Naive thymus-derived CD8-positive, alpha-beta T cell (primary cell): ENCODE measurements at regions not wholly inside any gene's neighbourhood (a gene's known extent, or its start where the extent isn't known, plus 50 kb on each side); places are given as distances from the start of the nearest gene placed in this dataset.
"Not testable (repeated sequence)": the region's sequence is repeated elsewhere in the genome, so short reads cannot be mapped to it uniquely, and the experiment has no call there.

Source experiments
- ATAC-seq, 2 donors: fragments of 150-1000 bp; cut with Tn5 transposase in 1 of 2; sonication (Bioruptor Pico), chemical (Tn5 transposase) in 1 of 2; 1 replicate in 1 of 2; 2 replicates in 1 of 2; pipeline ENCODE4 v1.10.0; 2021; ENCODE audit warnings: mild to moderate bottlenecking in 2 of 2, moderate library complexity in 2 of 2
- POLR2A ChIA-PET: fragments of 350-600 bp; sonication (Branson Sonifier 250); formaldehyde crosslinking; loops from one replicate; lab custom pipeline; 2021; ENCODE audit warnings: antibody characterized with exemption; lab: Charles Lee
- DNase-seq, 10 donors: peaks; one replicate each; pipeline versions ENCODE4 v3.0.0 to v3.0.0-alpha.2; 2020 to 2022
- H3K27ac Mint-ChIP-seq, 10 donors: one replicate each; pipeline ENCODE4 v1.8.0; 2020 to 2022; ENCODE audit warnings: mild to moderate bottlenecking in 10 of 10, mixed read lengths in 10 of 10, moderate library complexity in 4 of 10, inconsistent platforms in 1 of 10
- H3K27me3 Mint-ChIP-seq, 5 donors: one replicate each; pipeline ENCODE4 v1.8.0; 2021 to 2022; ENCODE audit warnings: mixed read lengths in 5 of 5
- H3K36me3 Mint-ChIP-seq, 3 donors: one replicate each; pipeline ENCODE4 v1.8.0; 2020 to 2022; ENCODE audit warnings: mixed read lengths in 3 of 3, mild to moderate bottlenecking in 2 of 3, inconsistent platforms in 1 of 3
- H3K4me1 Mint-ChIP-seq, 4 donors: one replicate each; pipeline ENCODE4 v1.8.0; 2021 to 2022; ENCODE audit warnings: mixed read lengths in 4 of 4
- H3K4me3 Mint-ChIP-seq, 10 donors: one replicate each; pipeline ENCODE4 v1.8.0; 2020 to 2022; ENCODE audit warnings: mild to moderate bottlenecking in 10 of 10, mixed read lengths in 10 of 10, moderate library complexity in 6 of 10, inconsistent platforms in 1 of 10
- H3K9me3 Mint-ChIP-seq, 9 donors: one replicate each; pipeline ENCODE4 v1.8.0; 2020 to 2022; ENCODE audit warnings: mixed read lengths in 9 of 9, mild to moderate bottlenecking in 3 of 9, inconsistent platforms in 1 of 9, moderate library complexity in 1 of 9

GRCh38 chr1:217977943-217978342, 307.1 kb upstream of the RRP15 start:
- Mint-ChIP-seq H3K27me3 (peaks cover 0 to 12% (median 2%) of the 10 kb centered on the region in 5 donors), H3K4me3 (no peak overlapping the region), H3K27ac (no peak overlapping the region), H3K9me3 (peaks cover 0 to 26% (median 7%) of the 10 kb centered on the region in 9 donors), H3K4me1 (no peaks in the 10 kb centered on the region), H3K36me3 (peaks cover 0 to 9% (median 0%) of the 10 kb centered on the region in 3 donors)
- DNase-seq (no peak), ATAC-seq (no peak)
- POLR2A ChIA-PET: no interaction called here

- POLR2A ChIA-PET: no interaction called here
- Mint-ChIP-seq H3K27ac (no peak overlapping the region), H3K4me1 (no peaks in the 10 kb centered on the region), H3K36me3 (peaks cover 0 to 4% (median 0%) of the 10 kb centered on the region in 3 donors), H3K27me3 (peaks cover 0 to 9% (median 2%) of the 10 kb centered on the region in 5 donors), H3K9me3 (peaks cover 0 to 17% (median 5%) of the 10 kb centered on the region in 9 donors), H3K4me3 (no peak overlapping the region)
- ATAC-seq: no peak
- no peak for DNase-seq
Measured at GRCh38 chr1:217981430-217981829, 303.7 kb upstream of the RRP15 start.

DNA sequence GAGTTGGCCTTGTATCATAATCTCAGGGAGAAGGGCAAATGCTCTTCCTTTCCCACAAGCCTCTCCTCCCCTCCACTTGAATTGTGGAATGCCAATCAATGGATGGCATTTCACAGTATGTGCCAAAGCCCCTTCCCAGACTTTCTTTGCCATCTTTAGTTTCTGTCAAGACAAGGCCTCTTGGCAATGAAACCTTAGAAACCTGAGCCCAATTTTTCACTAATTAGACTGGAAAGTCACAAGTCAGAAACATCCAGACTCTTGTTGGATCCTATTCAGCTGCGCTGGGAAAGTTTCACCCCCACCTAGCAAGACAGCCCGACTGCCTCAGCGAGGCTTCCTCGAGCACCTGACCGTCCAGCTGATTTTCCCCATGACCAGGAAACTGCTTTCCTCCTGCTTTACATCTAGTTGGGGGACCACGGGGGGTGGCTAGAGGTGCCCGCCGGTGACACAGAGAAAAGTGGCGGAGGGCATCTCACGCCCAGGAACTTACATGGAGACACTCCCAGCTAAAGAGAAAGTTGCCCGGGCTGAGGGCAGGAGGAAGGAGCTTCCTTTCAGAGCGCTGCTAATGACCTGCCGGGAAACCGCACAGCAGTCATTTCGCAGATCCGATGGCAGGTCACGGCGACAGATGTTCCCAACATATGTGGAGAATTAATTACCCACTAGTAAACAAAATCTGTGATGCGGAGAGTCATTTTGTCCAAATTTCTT, 302.6 kb upstream of the RRP15 start:
- Mint-ChIP-seq H3K27me3 (peaks cover 0 to 11% (median 0%) of the 10 kb centered on the region in 5 donors), H3K27ac (no peak overlapping the region), H3K36me3 (no peaks in the 10 kb centered on the region), H3K4me3 (no peak overlapping the region), H3K9me3 (peaks cover 0 to 10% (median 6%) of the 10 kb centered on the region in 9 donors), H3K4me1 (no peaks in the 10 kb centered on the region)
- no peak for DNase-seq
- no peak for ATAC-seq
- POLR2A ChIA-PET: no interaction called here

- Mint-ChIP-seq H3K4me1 (no peaks in the 10 kb centered on the region), H3K27me3 (peaks cover 0 to 11% (median 0%) of the 10 kb centered on the region in 5 donors), H3K9me3 (peaks cover 0 to 10% (median 6%) of the 10 kb centered on the region in 9 donors), H3K36me3 (no peaks in the 10 kb centered on the region), H3K27ac (no peak overlapping the region), H3K4me3 (no peak overlapping the region)
- POLR2A ChIA-PET: no interaction called here
- DNase-seq (no peak), ATAC-seq (no peak)
Measured at GRCh38 chr1:217983051-217983375, 302.1 kb upstream of the RRP15 start.

DNA sequence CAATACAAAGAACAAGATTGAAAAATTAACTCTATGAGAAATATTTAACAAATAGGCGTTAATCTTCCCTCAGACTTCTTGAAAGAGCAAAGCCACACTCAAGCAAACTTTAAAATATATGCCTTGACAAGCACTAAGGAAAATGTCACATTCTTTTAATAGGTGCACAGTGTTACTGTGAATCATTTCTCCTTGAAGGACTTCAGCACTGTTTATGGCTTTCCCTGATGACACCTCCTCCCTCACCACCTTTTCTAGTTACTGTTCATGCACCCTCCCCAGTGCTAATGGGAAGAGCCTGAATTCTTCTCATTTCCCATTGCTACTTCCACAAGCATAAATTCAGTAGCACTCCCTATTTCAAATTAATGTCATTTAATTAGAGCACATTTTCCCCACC, 299.5 kb upstream of the RRP15 start:
- Mint-ChIP-seq H3K36me3 (no peaks in the 10 kb centered on the region), H3K27me3 (peaks cover 0 to 7% (median 0%) of the 10 kb centered on the region in 5 donors), H3K9me3 (peaks cover 0 to 9% (median 2%) of the 10 kb centered on the region in 9 donors), H3K27ac (no peak overlapping the region), H3K4me1 (no peaks in the 10 kb centered on the region), H3K4me3 (no peak overlapping the region)
- ATAC-seq: no peak
- no peak for DNase-seq
- POLR2A ChIA-PET: no interaction called here

- no peak for DNase-seq
- H3K4me3 Mint-ChIP-seq: no peak overlapping the region
- H3K36me3 Mint-ChIP-seq: no peaks in the 10 kb centered on the region
- H3K4me1 Mint-ChIP-seq: no peaks in the 10 kb centered on the region
- H3K27ac Mint-ChIP-seq: no peak overlapping the region
- no peak for ATAC-seq
- H3K9me3 Mint-ChIP-seq: peaks cover 0 to 9% (median 0%) of the 10 kb centered on the region in 9 donors
- POLR2A ChIA-PET: no interaction called here
- peaks cover 0 to 7% (median 0%) of the 10 kb centered on the region in 5 donors for H3K27me3 Mint-ChIP-seq
Measured at GRCh38 chr1:217989510-217989909, 295.6 kb upstream of the RRP15 start.

DNA sequence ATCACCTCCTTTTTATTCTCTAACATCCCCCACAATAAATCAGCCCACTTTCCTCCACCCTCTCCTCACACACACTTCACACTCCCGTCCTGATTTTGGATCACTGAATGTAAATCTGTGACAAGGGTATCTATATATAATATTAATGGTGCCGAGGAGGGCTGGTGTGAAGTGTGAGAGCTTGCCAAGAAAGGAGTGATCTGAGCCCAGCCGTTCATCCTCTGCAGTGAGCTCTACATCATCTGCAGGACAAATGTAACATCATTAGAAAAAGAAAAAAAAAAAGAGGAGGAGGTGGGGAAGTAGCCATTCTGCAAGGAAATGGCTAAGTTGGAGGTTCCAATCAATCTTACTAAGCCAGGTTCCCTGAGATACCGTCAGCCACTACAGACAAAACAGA, 291.7 kb upstream of the RRP15 start:
- POLR2A ChIA-PET: no interaction called here
- DNase-seq (no peak), ATAC-seq (no peak)
- Mint-ChIP-seq H3K4me3 (no peak overlapping the region), H3K9me3 (peaks cover 0 to 10% (median 0%) of the 10 kb centered on the region in 9 donors), H3K27me3 (peaks cover 0 to 1% (median 0%) of the 10 kb centered on the region in 5 donors), H3K27ac (no peak overlapping the region), H3K4me1 (no peaks in the 10 kb centered on the region), H3K36me3 (no peaks in the 10 kb centered on the region)

GRCh38 chr1:218008296-218008695, 276.8 kb upstream of the RRP15 start:
- H3K27me3 Mint-ChIP-seq, ATAC-seq, DNase-seq, H3K4me1 Mint-ChIP-seq, H3K27ac Mint-ChIP-seq, POLR2A ChIA-PET, H3K36me3 Mint-ChIP-seq, H3K4me3 Mint-ChIP-seq: not testable (repeated sequence)
- H3K9me3 Mint-ChIP-seq: peaks cover 0 to 13% (median 2%) of the 10 kb centered on the region in 9 donors

- H3K4me3 Mint-ChIP-seq, H3K27me3 Mint-ChIP-seq, POLR2A ChIA-PET, ATAC-seq, DNase-seq, H3K27ac Mint-ChIP-seq, H3K36me3 Mint-ChIP-seq, H3K9me3 Mint-ChIP-seq, H3K4me1 Mint-ChIP-seq: not testable (repeated sequence)
Measured at GRCh38 chr1:218015106-218015505, 270.0 kb upstream of the RRP15 start.

DNA sequence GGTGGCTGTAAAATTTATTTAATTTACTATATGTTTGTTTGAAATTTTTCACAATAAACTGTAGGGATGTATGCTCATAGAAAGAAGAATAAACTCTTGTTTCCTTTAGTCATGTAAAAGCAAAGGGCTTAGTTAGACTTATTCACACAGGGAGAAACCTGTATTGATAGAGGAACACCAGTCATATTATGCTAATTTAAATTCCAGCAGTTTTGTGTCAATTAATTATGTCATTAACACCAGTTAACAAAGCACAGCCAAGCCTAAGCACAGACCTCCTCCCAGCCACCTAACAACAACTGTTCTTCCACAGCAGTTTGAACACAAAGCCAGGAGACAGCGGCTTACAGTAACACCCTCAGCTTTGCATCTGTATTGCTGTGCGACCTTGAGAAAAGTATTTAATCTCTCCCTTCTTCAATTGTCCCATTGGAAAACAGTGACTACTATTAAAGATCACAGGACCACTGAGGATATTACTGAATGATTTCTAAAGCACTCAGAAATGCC, 260.8 kb upstream of the RRP15 start:
- POLR2A ChIA-PET: no interaction called here
- DNase-seq (no peak), ATAC-seq (no peak)
- peaks cover 6 to 19% (median 10%) of the 10 kb centered on the region in 9 donors for H3K9me3 Mint-ChIP-seq
- no peak overlapping the region for H3K4me3 Mint-ChIP-seq
- no peaks in the 10 kb centered on the region for H3K36me3 Mint-ChIP-seq
- no peak overlapping the region for H3K27ac Mint-ChIP-seq
- H3K27me3 Mint-ChIP-seq: no peaks in the 10 kb centered on the region
- H3K4me1 Mint-ChIP-seq: no peaks in the 10 kb centered on the region

DNA sequence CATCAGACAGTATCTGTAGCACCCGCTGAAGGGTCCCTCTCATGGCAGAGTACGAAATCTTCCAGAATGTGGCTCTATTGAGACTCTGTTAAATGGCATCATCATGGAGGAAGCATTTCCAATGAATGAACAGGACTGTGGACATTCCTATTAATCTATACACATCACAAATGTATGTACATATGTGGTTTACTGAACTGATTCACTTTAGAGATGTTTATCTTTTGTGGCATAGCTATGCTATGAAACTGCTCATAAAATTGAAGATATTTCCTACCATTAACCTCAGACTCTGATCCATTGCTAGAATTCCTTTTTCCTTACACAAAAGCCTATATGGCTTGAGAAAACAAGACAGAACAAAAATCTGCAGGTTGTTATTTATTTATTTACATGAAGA, 259.6 kb upstream of the RRP15 start:
- Mint-ChIP-seq H3K4me3 (no peak overlapping the region), H3K9me3 (peaks cover 6 to 19% (median 8%) of the 10 kb centered on the region in 9 donors), H3K36me3 (no peaks in the 10 kb centered on the region), H3K27ac (no peak overlapping the region), H3K4me1 (no peaks in the 10 kb centered on the region), H3K27me3 (no peaks in the 10 kb centered on the region)
- ATAC-seq: no peak
- POLR2A ChIA-PET: no interaction called here
- no peak for DNase-seq

DNA sequence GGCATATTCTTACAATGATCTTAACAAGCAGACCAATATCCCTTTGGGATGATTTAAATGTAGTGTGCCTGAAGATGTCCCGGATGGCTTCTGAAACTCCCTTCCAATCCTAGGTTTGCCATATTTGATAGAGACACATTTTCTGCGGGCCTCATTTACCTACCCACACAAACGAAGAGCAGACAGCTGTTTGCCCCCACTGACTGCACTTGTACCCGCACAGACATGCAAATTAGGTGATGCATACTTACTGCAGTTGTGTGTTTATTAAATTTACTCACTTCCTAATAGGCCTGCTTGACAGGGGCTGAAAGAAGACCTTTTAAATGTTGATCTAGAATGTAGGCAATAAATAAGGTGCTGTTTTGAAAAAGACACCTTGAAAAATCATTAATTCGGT, 257.9 kb upstream of the RRP15 start:
- H3K4me3 Mint-ChIP-seq: no peak overlapping the region
- POLR2A ChIA-PET: no interaction called here
- ATAC-seq: no peak
- DNase-seq: no peak
- H3K9me3 Mint-ChIP-seq: peaks cover 2 to 19% (median 8%) of the 10 kb centered on the region in 9 donors
- no peaks in the 10 kb centered on the region for H3K27me3 Mint-ChIP-seq
- no peaks in the 10 kb centered on the region for H3K36me3 Mint-ChIP-seq
- H3K27ac Mint-ChIP-seq: no peak overlapping the region
- no peaks in the 10 kb centered on the region for H3K4me1 Mint-ChIP-seq

DNA sequence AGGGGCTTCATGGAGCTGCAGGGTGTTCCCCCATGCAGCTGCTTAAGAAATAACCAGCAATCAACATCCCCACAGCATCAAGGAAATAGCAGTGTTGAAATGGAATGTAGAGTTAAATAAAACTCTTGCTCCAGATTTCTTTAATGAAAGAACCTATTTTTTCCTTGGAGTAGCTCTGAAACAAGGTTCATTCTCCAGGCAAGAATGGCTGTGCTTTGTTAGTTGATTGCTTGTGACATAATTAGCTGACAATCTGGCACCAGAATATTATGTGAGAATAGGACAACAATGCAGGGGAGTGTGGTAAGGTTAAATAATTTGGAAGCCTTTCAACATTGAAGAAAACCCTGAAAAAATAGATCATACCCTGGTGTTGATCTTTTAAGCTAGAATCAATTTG, 254.2 kb upstream of the RRP15 start:
- H3K36me3 Mint-ChIP-seq: no peaks in the 10 kb centered on the region
- H3K4me1 Mint-ChIP-seq: no peaks in the 10 kb centered on the region
- H3K27me3 Mint-ChIP-seq: no peaks in the 10 kb centered on the region
- no peak for DNase-seq
- H3K27ac Mint-ChIP-seq: no peak overlapping the region
- POLR2A ChIA-PET: no interaction called here
- no peak for ATAC-seq
- H3K9me3 Mint-ChIP-seq: peaks cover 0 to 15% (median 2%) of the 10 kb centered on the region in 9 donors
- no peak overlapping the region for H3K4me3 Mint-ChIP-seq

DNA sequence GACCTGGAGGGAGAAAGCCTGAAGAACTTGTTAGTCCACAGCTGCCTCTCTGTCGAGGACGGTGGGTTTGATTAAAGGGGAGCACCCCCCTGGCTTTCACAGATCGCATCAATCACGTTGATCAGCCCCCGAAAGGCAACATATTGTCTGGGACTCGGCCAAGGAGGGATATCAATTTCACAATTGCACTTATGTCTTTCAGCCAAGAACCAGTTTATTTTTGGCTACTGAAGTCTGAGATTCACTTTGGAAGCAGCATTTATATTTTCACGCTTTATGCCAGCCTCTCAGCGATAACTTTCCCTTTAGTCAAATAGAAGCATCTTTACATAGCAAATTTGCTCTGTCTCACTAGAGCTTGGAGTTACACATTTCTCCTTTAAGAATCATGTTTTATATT, 253.2 kb upstream of the RRP15 start:
- ATAC-seq (no peak), DNase-seq (no peak)
- POLR2A ChIA-PET: no interaction called here
- peaks cover 0 to 2% (median 0%) of the 10 kb centered on the region in 5 donors for H3K27me3 Mint-ChIP-seq
- H3K9me3 Mint-ChIP-seq: peaks cover 0 to 15% (median 2%) of the 10 kb centered on the region in 9 donors
- no peaks in the 10 kb centered on the region for H3K4me1 Mint-ChIP-seq
- no peak overlapping the region for H3K27ac Mint-ChIP-seq
- H3K4me3 Mint-ChIP-seq: no peak overlapping the region
- H3K36me3 Mint-ChIP-seq: no peaks in the 10 kb centered on the region
